Natural killer cell (primary cell): ENCODE measurements at regions not wholly inside any gene's neighbourhood (a gene's known extent, or its start where the extent isn't known, plus 50 kb on each side); places are given as distances from the start of the nearest gene placed in this dataset.

Experiments used
- ATAC-seq, 3 donors: fragments of 150-1000 bp in 2 of 3; fragments of 200-7000 bp in 1 of 3; cut with Tn5 transposase; 1 replicate in 1 of 3; 2 replicates in 2 of 3; pipeline ENCODE4 v1.10.0; 2021; ENCODE audit warnings: mild to moderate bottlenecking in 2 of 3, moderate library complexity in 2 of 3
- DNase-seq, 2 donors: peaks; one replicate each; pipeline versions ENCODE4 v3.0.0 to v3.0.0-alpha.2; 2013 to 2021; ENCODE audit warnings: mixed read lengths in 1 of 2
- H3K27ac ChIP-seq: one replicate; pipeline ENCODE4 v1.5.1; 2013; ENCODE audit warnings: mild to moderate bottlenecking, low read length
- H3K27me3 ChIP-seq: one replicate; pipeline ENCODE4 v1.6.1; 2013; ENCODE audit warnings: low read length; ENCODE audit not compliant: control insufficient read depth, insufficient read depth
- H3K36me3 ChIP-seq: one replicate; pipeline ENCODE4 v1.6.1; 2013; ENCODE audit warnings: low read length; ENCODE audit not compliant: control insufficient read depth, insufficient read depth
- H3K4me1 ChIP-seq: one replicate; pipeline ENCODE4 v1.6.1; 2013; ENCODE audit warnings: low read length; ENCODE audit not compliant: control insufficient read depth, insufficient read depth
- H3K4me3 ChIP-seq: one replicate; pipeline ENCODE4 v1.5.1; 2013; ENCODE audit warnings: low read length
- H3K9me3 ChIP-seq: one replicate; pipeline ENCODE4 v1.6.1; 2013; ENCODE audit warnings: low read length; ENCODE audit not compliant: control insufficient read depth, insufficient read depth
- H3K27ac Mint-ChIP-seq, 2 donors: one replicate each; pipeline ENCODE4 v1.8.0; 2022; ENCODE audit warnings: mild to moderate bottlenecking in 2 of 2, mixed read lengths in 2 of 2, moderate library complexity in 1 of 2
- H3K27me3 Mint-ChIP-seq, 2 donors: one replicate each; pipeline ENCODE4 v1.8.0; 2022; ENCODE audit warnings: low read depth in 2 of 2, mixed read lengths in 2 of 2
- H3K36me3 Mint-ChIP-seq: one replicate; pipeline ENCODE4 v1.8.0; 2022; ENCODE audit warnings: mixed read lengths
- H3K4me1 Mint-ChIP-seq, 2 donors: one replicate each; pipeline ENCODE4 v1.8.0; 2022; ENCODE audit warnings: mixed read lengths in 2 of 2
- H3K4me3 Mint-ChIP-seq: one replicate; pipeline ENCODE4 v1.8.0; 2022; ENCODE audit warnings: mild to moderate bottlenecking, moderate library complexity, mixed read lengths
- H3K9me3 Mint-ChIP-seq, 2 donors: one replicate each; pipeline ENCODE4 v1.8.0; 2022; ENCODE audit warnings: mixed read lengths in 2 of 2
- CTCF ChIP-seq: fragments of 200-600 bp; IDR thresholded peaks from one replicate; pipeline ENCODE4 v1.8.0; 2022; ENCODE audit warnings: antibody characterized with exemption
- WGBS: methylation state at CpG from one replicate; pipeline ENCODE4 v1.1.7; 2013; ENCODE audit warnings: missing lambda C conversion rate; ENCODE audit not compliant: insufficient coverage; 5-methylcytosine and 5-hydroxymethylcytosine counted together
- intact Hi-C: fragments of 100-400 bp; cut with micrococcal nuclease; formaldehyde crosslinking; loops from one replicate; pipeline ENCODE4 v1.14.2; 2022

- no peaks in the 10 kb centered on the region for H3K36me3 Mint-ChIP-seq
- TF ChIP-seq CTCF: no peak
- no peaks in the 10 kb centered on the region for H3K9me3 ChIP-seq
- peak overlapping the region in 1 of 2 donors; percentile 25 for H3K27ac Mint-ChIP-seq
- H3K9me3 Mint-ChIP-seq: no peaks in the 10 kb centered on the region
- H3K4me1 Mint-ChIP-seq: peaks cover 19 to 28% of the 10 kb centered on the region in 2 donors
- H3K36me3 ChIP-seq: no peaks in the 10 kb centered on the region
- H3K27me3 Mint-ChIP-seq: peaks cover 0 to 9% of the 10 kb centered on the region in 2 donors
- DNase-seq: no peak
- peaks cover 21% of the 10 kb centered on the region for H3K4me1 ChIP-seq
- H3K4me3 ChIP-seq: no peak overlapping the region
- 89% methylated on average over 11 of the region's 11 CpGs for WGBS
- ATAC-seq: no peak
- intact Hi-C loops: no loop called here
- peak overlapping the region; percentile 15 for H3K4me3 Mint-ChIP-seq
- no peak overlapping the region for H3K27ac ChIP-seq
- no peaks in the 10 kb centered on the region for H3K27me3 ChIP-seq
These were observed 753.9 kb downstream of the RNF144A start for GRCh38 chr2:7670905-7671641.

- intact Hi-C loops: loop anchor here (2.0 kb wide), 1 partner anchor 245 kb away; no protein-coding TSS in a partner anchor
- Mint-ChIP-seq H3K9me3 (no peaks in the 10 kb centered on the region), H3K27ac (peak overlapping the region; percentile 52 to 74), H3K27me3 (peaks cover 0 to 4% of the 10 kb centered on the region in 2 donors), H3K36me3 (no peaks in the 10 kb centered on the region), H3K4me3 (peak overlapping the region; percentile 80), H3K4me1 (peaks cover 23 to 28% of the 10 kb centered on the region in 2 donors)
- Histone ChIP-seq H3K4me3 (no peak overlapping the region), H3K4me1 (peaks cover 21% of the 10 kb centered on the region), H3K27me3 (no peaks in the 10 kb centered on the region), H3K9me3 (no peaks in the 10 kb centered on the region), H3K27ac (peak overlapping the region; percentile 9), H3K36me3 (no peaks in the 10 kb centered on the region)
- peak; percentile 55 to 69 (median 64) for ATAC-seq
- DNase-seq: peak; percentile 30 to 76
- peak; percentile 68 for TF ChIP-seq CTCF
- WGBS: 35% methylated on average over 8 of the region's 8 CpGs
These were observed 754.9 kb downstream of the RNF144A start for GRCh38 chr2:7672027-7672684.

GRCh38 chr2:7672685-7673071 lies 755.5 kb downstream of the RNF144A start:
- 83% methylated on average over 5 of the region's 5 CpGs for WGBS
- peaks cover 23 to 28% of the 10 kb centered on the region in 2 donors for H3K4me1 Mint-ChIP-seq
- Histone ChIP-seq H3K36me3 (no peaks in the 10 kb centered on the region), H3K27me3 (no peaks in the 10 kb centered on the region), H3K4me3 (no peak overlapping the region), H3K4me1 (peaks cover 21% of the 10 kb centered on the region), H3K9me3 (no peaks in the 10 kb centered on the region), H3K27ac (peak overlapping the region; percentile 9)
- H3K9me3 Mint-ChIP-seq: no peaks in the 10 kb centered on the region
- no peaks in the 10 kb centered on the region for H3K36me3 Mint-ChIP-seq
- DNase-seq: no peak
- intact Hi-C loops: loop anchor here (2.0 kb wide), 1 partner anchor 246 kb away; no protein-coding TSS in a partner anchor
- no peak for TF ChIP-seq CTCF
- no peak for ATAC-seq
- no peaks in the 10 kb centered on the region for H3K27me3 Mint-ChIP-seq
- H3K4me3 Mint-ChIP-seq: peak overlapping the region; percentile 80
- H3K27ac Mint-ChIP-seq: peak overlapping the region; percentile 52 to 74
